ENCODE measurements at regions not wholly inside any gene's neighbourhood (a gene's known extent, or its start where the extent isn't known, plus 50 kb on each side); places are given as distances from the start of the nearest gene placed in this dataset.
A peak's percentile ranks its signal among the peaks of the same experiment; 100 is the strongest.
"Not testable (repeated sequence)": the region's sequence is repeated elsewhere in the genome, so short reads cannot be mapped to it uniquely, and the experiment has no call there.

- no peaks in the 10 kb centered on the region for H3K36me3 Mint-ChIP-seq (ENCODE audit: low read depth)
- no peak overlapping the region for H3K27ac Mint-ChIP-seq
- no peak overlapping the region for H3K4me3 Mint-ChIP-seq
- no peak for DNase-seq
- H3K27me3 Mint-ChIP-seq = peaks cover 5% of the 10 kb centered on the region
- no peaks in the 10 kb centered on the region for H3K9me3 Mint-ChIP-seq
- ChIA-PET CTCF (no interaction called here), POLR2A (no interaction called here)
- H3K4me1 Mint-ChIP-seq = no peaks in the 10 kb centered on the region
Observed at GRCh38 chrX:46185923-46186810, 359.1 kb downstream of the ZNF674 start.

- no peak for DNase-seq
- Mint-ChIP-seq H3K9me3 (no peaks in the 10 kb centered on the region), H3K27ac (no peak overlapping the region), H3K27me3 (peaks cover 2% of the 10 kb centered on the region), H3K36me3 (ENCODE audit: low read depth) (no peaks in the 10 kb centered on the region), H3K4me3 (no peak overlapping the region), H3K4me1 (peaks cover 5% of the 10 kb centered on the region)
- ChIA-PET CTCF (no interaction called here), POLR2A (no interaction called here)
Observed at GRCh38 chrX:46184749-46185148, 360.5 kb downstream of the ZNF674 start.

DNA sequence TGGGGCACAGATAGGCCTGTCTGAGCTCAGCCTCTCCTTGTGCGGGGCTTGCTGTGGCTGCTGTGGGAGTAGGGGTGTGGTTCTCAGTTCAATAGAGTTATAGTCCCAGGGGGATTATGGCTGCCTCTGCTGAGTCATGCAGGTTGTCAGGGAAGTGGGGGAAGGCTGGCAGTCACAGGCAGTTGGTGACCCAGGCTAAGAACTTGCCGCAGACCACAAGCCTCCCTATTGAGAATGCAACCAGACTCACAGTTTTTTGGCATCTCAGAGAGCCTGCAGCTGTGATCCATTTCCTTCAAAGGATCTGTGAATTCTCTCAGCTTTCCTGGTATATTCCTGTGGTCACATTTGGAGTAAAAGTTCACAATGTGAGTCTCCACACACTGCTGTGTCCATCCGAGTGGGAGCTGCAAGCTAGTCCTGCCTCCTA lies 364.9 kb downstream of the ZNF674 start:
- peaks cover 10% of the 10 kb centered on the region for H3K4me1 Mint-ChIP-seq
- H3K9me3 Mint-ChIP-seq = peaks cover 7% of the 10 kb centered on the region
- H3K4me3 Mint-ChIP-seq = no peak overlapping the region
- no peak overlapping the region for H3K27ac Mint-ChIP-seq
- POLR2A ChIA-PET = no interaction called here
- H3K36me3 Mint-ChIP-seq (ENCODE audit: low read depth) = no peaks in the 10 kb centered on the region
- CTCF ChIA-PET = interaction anchor here (0.6 kb wide), 1 partner anchor 9 kb away, joined by 4 read pairs; no protein-coding TSS in a partner anchor
- peaks cover 4% of the 10 kb centered on the region for H3K27me3 Mint-ChIP-seq
- DNase-seq = peak; percentile 6

- H3K9me3 Mint-ChIP-seq = peaks cover 7% of the 10 kb centered on the region
- H3K27ac Mint-ChIP-seq = no peak overlapping the region
- H3K4me3 Mint-ChIP-seq = no peak overlapping the region
- ChIA-PET POLR2A (interaction anchor here (0.7 kb wide), 1 partner anchor 196 kb away, joined by 3 read pairs; no protein-coding TSS in a partner anchor), CTCF (interaction anchor here (0.6 kb wide), 1 partner anchor 10 kb away, joined by 4 read pairs; no protein-coding TSS in a partner anchor)
- H3K4me1 Mint-ChIP-seq = peaks cover 10% of the 10 kb centered on the region
- H3K36me3 Mint-ChIP-seq (ENCODE audit: low read depth) = no peaks in the 10 kb centered on the region
- peaks cover 4% of the 10 kb centered on the region for H3K27me3 Mint-ChIP-seq
- DNase-seq = no peak
Observed at GRCh38 chrX:46179748-46180147, 365.5 kb downstream of the ZNF674 start.

DNA sequence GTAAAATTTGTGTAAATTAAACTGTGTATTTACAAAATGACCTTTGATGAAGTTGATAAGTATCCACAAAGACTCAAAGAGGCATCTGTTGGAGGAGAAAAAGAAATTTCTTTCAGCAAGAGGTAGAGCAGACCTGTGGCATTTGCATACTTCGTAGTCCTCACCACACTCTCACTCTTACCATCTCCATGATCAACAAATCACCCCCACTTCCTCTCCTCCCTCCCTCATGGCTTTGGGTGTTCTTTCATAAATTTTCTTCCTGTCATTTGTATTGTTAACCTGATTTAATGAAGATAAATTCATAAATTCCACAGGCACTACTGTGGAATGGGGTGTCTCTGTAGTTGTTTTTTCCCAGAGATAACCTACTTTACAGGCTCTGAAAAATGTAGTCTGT lies 366.5 kb downstream of the ZNF674 start:
- Mint-ChIP-seq H3K4me3 (no peak overlapping the region), H3K4me1 (peaks cover 10% of the 10 kb centered on the region), H3K9me3 (peaks cover 7% of the 10 kb centered on the region), H3K27ac (no peak overlapping the region), H3K36me3 (ENCODE audit: low read depth) (no peaks in the 10 kb centered on the region), H3K27me3 (peaks cover 4% of the 10 kb centered on the region)
- POLR2A ChIA-PET = no interaction called here
- CTCF ChIA-PET = no interaction called here
- no peak for DNase-seq

GRCh38 chrX:46173159-46173558 lies 372.1 kb downstream of the ZNF674 start:
- Mint-ChIP-seq H3K36me3 (ENCODE audit: low read depth) (no peaks in the 10 kb centered on the region), H3K9me3 (peaks cover 7% of the 10 kb centered on the region), H3K4me3 (no peak overlapping the region), H3K27me3 (peaks cover 4% of the 10 kb centered on the region), H3K4me1 (no peaks in the 10 kb centered on the region), H3K27ac (no peak overlapping the region)
- ChIA-PET POLR2A (no interaction called here), CTCF (interaction anchor here (0.6 kb wide), 1 partner anchor 87 kb away, joined by 5 read pairs; no protein-coding TSS in a partner anchor)
- no peak for DNase-seq

GRCh38 chrX:46171457-46171856 lies 373.8 kb downstream of the ZNF674 start:
- H3K36me3 Mint-ChIP-seq (ENCODE audit: low read depth); H3K9me3 Mint-ChIP-seq; H3K27ac Mint-ChIP-seq; POLR2A ChIA-PET; H3K4me3 Mint-ChIP-seq; H3K27me3 Mint-ChIP-seq; CTCF ChIA-PET; H3K4me1 Mint-ChIP-seq; DNase-seq: not testable (repeated sequence)

DNA sequence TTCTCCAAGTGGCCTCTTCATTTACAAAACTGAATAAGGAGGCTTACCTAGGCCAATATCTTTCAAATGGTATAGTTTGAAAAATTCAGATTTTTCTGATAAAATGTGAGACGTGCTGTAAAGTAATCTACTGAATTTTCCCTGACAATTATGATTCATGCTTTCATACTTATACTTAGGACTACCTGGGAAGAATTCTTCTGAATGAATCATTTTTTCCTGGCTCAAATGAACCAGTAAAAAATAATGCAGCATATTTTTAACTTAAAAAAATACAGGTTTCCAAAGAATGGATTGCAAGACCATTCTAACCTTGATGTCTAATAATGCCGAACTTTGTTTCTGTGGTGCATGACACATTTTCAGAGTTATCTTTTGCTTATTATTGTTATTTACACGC lies 375.4 kb downstream of the ZNF674 start:
- no peak for DNase-seq
- Mint-ChIP-seq H3K4me1 (no peaks in the 10 kb centered on the region), H3K9me3 (no peaks in the 10 kb centered on the region), H3K4me3 (no peak overlapping the region), H3K27ac (no peak overlapping the region), H3K36me3 (ENCODE audit: low read depth) (no peaks in the 10 kb centered on the region), H3K27me3 (no peaks in the 10 kb centered on the region)
- CTCF ChIA-PET = no interaction called here
- POLR2A ChIA-PET = no interaction called here

DNA sequence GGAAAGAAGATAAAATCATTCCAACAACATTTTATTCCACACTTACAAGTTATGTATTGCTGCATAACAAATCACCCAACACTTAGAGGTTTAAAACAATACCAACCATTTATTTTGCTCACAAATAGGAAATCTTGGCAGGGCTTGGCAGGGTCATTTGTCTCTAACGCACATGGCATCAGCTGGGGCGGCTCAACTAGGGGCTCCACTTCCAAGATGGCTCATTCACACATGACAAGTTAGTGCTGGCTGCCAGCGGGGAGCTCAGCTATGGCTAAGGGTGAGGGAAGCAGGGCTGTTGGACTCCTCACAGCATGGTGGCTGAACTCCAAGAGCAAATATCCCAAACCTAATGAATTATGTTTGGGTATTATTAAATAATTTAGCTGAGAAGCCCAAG lies 377.0 kb downstream of the ZNF674 start:
- DNase-seq = no peak
- Mint-ChIP-seq H3K36me3 (ENCODE audit: low read depth) (no peaks in the 10 kb centered on the region), H3K27ac (no peak overlapping the region), H3K4me3 (no peak overlapping the region), H3K9me3 (no peaks in the 10 kb centered on the region), H3K27me3 (no peaks in the 10 kb centered on the region), H3K4me1 (no peaks in the 10 kb centered on the region)
- ChIA-PET POLR2A (no interaction called here), CTCF (no interaction called here)

- CTCF ChIA-PET = no interaction called here
- DNase-seq = no peak
- no peaks in the 10 kb centered on the region for H3K9me3 Mint-ChIP-seq
- no peak overlapping the region for H3K27ac Mint-ChIP-seq
- H3K36me3 Mint-ChIP-seq (ENCODE audit: low read depth) = no peaks in the 10 kb centered on the region
- no peak overlapping the region for H3K4me3 Mint-ChIP-seq
- no peaks in the 10 kb centered on the region for H3K27me3 Mint-ChIP-seq
- H3K4me1 Mint-ChIP-seq = no peaks in the 10 kb centered on the region
- POLR2A ChIA-PET = no interaction called here
Observed at GRCh38 chrX:46165866-46166265, 379.4 kb downstream of the ZNF674 start.

GRCh38 chrX:46165411-46165810 lies 379.8 kb downstream of the ZNF674 start:
- no peak overlapping the region for H3K4me3 Mint-ChIP-seq
- CTCF ChIA-PET = no interaction called here
- DNase-seq = no peak
- POLR2A ChIA-PET = no interaction called here
- no peaks in the 10 kb centered on the region for H3K4me1 Mint-ChIP-seq
- H3K36me3 Mint-ChIP-seq (ENCODE audit: low read depth) = no peaks in the 10 kb centered on the region
- no peaks in the 10 kb centered on the region for H3K27me3 Mint-ChIP-seq
- no peaks in the 10 kb centered on the region for H3K9me3 Mint-ChIP-seq
- no peak overlapping the region for H3K27ac Mint-ChIP-seq

DNA sequence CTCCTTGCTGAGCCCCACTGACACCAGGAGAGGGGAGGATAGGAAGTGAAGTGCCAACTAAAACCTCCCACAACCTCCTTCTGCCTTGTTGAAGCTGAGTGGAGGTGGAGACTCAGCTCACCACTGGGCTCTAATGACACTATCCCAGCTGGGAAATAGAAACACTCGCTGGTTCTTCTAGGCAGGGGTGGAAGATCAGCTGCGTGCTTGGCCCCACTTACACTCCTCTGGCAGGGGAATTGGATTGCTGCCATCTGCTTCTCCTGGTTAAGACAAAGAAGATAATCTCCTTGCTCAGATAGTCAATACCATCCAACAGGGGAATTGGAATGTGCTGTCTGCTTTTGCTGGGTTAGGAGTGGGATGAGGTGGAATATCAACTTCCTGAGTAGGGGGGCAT lies 392.5 kb downstream of the ZNF674 start:
- CTCF ChIA-PET = no interaction called here
- no peaks in the 10 kb centered on the region for H3K27me3 Mint-ChIP-seq
- H3K36me3 Mint-ChIP-seq (ENCODE audit: low read depth) = peaks cover 2% of the 10 kb centered on the region

GRCh38 chrX:46151332-46151731 lies 393.9 kb downstream of the ZNF674 start:
- H3K27me3 Mint-ChIP-seq; DNase-seq; CTCF ChIA-PET; H3K27ac Mint-ChIP-seq; H3K36me3 Mint-ChIP-seq (ENCODE audit: low read depth); H3K4me1 Mint-ChIP-seq; H3K4me3 Mint-ChIP-seq; H3K9me3 Mint-ChIP-seq; POLR2A ChIA-PET: not testable (repeated sequence)

More for the DNA sequence above, 392.5 kb downstream of the ZNF674 start:
- DNase-seq = no peak
- H3K4me1 Mint-ChIP-seq = no peaks in the 10 kb centered on the region
- no peaks in the 10 kb centered on the region for H3K9me3 Mint-ChIP-seq
- H3K4me3 Mint-ChIP-seq = no peak overlapping the region
- POLR2A ChIA-PET = no interaction called here
- no peak overlapping the region for H3K27ac Mint-ChIP-seq

GRCh38 chrX:46144566-46144965 lies 400.7 kb downstream of the ZNF674 start:
- Mint-ChIP-seq H3K9me3 (peaks cover 3% of the 10 kb centered on the region), H3K27me3 (no peaks in the 10 kb centered on the region), H3K27ac (no peak overlapping the region), H3K4me3 (no peak overlapping the region), H3K36me3 (ENCODE audit: low read depth) (no peaks in the 10 kb centered on the region), H3K4me1 (no peaks in the 10 kb centered on the region)
- POLR2A ChIA-PET = no interaction called here
- CTCF ChIA-PET = no interaction called here
- no peak for DNase-seq
